Peyer's patch (tissue), 4 donors: ENCODE measurements at regions not wholly inside any gene's neighbourhood (a gene's known extent, or its start where the extent isn't known, plus 50 kb on each side); places are given as distances from the start of the nearest gene placed in this dataset.
"Not testable (repeated sequence)": the region's sequence is repeated elsewhere in the genome, so short reads cannot be mapped to it uniquely, and the experiment has no call there.

ENCODE experiments used
- DNase-seq, 3 donors: peaks; one replicate each; pipeline ENCODE4 v3.0.0-alpha.2; 2017 to 2019
- H3K27ac ChIP-seq, 4 donors: fragments of 200-600 bp; sonication (generic); one replicate each; pipeline ENCODE4 v1.5.1; 2016 to 2019
- H3K27me3 ChIP-seq, 2 donors: fragments of 200-600 bp; sonication (generic); one replicate each; pipeline ENCODE4 v1.5.1; 2019
- H3K36me3 ChIP-seq, 3 donors: fragments of 200-600 bp; sonication (generic); one replicate each; pipeline ENCODE4 v1.5.1; 2016 to 2019
- H3K4me1 ChIP-seq, 4 donors: fragments of 200-600 bp; sonication (generic); one replicate each; pipeline ENCODE4 v1.5.1; 2016 to 2019
- H3K4me3 ChIP-seq, 4 donors: fragments of 200-600 bp; sonication (generic); 1 replicate in 3 of 4; 2 replicates in 1 of 4; pipeline ENCODE4 v1.5.1; 2016 to 2019; ENCODE audit warnings: mild to moderate bottlenecking in 1 of 4
- H3K9me3 ChIP-seq, 4 donors: fragments of 200-600 bp; sonication (generic); one replicate each; pipeline ENCODE4 v1.5.1; 2016 to 2019; ENCODE audit warnings: mild to moderate bottlenecking in 1 of 4
- POLR2A ChIP-seq, 2 donors: fragments of 450-650 bp; IDR thresholded peaks; one replicate each; pipeline ENCODE4 v1.5.1; 2017; ENCODE audit warnings: antibody characterized with exemption in 2 of 2, mild to moderate bottlenecking in 2 of 2, moderate library complexity in 2 of 2
- TF ChIP-seq, protein P1 (sequence below), 6 experiments: fragments of 450-650 bp in 4 of 6; fragments of 200-600 bp in 2 of 6; sonication (generic) in 1 of 6; IDR thresholded peaks; one replicate each; pipeline ENCODE4 v1.5.1; 2017 to 2019; ENCODE audit warnings: antibody characterized with exemption in 6 of 6, mild to moderate bottlenecking in 3 of 6, moderate library complexity in 1 of 6

GRCh38 chr21:17389311-17389710, 123.5 kb upstream of the CXADR start:
- no peak for DNase-seq
- Histone ChIP-seq H3K36me3 (no peaks in the 10 kb centered on the region), H3K27ac (no peak overlapping the region), H3K9me3 (no peaks in the 10 kb centered on the region), H3K27me3 (no peaks in the 10 kb centered on the region), H3K4me1 (no peaks in the 10 kb centered on the region), H3K4me3 (no peak overlapping the region)
- TF ChIP-seq POLR2A (IDR thresholded peaks at IDR 0.05) = no peak
- TF ChIP-seq, protein P1, sequence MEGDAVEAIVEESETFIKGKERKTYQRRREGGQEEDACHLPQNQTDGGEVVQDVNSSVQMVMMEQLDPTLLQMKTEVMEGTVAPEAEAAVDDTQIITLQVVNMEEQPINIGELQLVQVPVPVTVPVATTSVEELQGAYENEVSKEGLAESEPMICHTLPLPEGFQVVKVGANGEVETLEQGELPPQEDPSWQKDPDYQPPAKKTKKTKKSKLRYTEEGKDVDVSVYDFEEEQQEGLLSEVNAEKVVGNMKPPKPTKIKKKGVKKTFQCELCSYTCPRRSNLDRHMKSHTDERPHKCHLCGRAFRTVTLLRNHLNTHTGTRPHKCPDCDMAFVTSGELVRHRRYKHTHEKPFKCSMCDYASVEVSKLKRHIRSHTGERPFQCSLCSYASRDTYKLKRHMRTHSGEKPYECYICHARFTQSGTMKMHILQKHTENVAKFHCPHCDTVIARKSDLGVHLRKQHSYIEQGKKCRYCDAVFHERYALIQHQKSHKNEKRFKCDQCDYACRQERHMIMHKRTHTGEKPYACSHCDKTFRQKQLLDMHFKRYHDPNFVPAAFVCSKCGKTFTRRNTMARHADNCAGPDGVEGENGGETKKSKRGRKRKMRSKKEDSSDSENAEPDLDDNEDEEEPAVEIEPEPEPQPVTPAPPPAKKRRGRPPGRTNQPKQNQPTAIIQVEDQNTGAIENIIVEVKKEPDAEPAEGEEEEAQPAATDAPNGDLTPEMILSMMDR (IDR thresholded peaks at IDR 0.05) = no peak

DNA sequence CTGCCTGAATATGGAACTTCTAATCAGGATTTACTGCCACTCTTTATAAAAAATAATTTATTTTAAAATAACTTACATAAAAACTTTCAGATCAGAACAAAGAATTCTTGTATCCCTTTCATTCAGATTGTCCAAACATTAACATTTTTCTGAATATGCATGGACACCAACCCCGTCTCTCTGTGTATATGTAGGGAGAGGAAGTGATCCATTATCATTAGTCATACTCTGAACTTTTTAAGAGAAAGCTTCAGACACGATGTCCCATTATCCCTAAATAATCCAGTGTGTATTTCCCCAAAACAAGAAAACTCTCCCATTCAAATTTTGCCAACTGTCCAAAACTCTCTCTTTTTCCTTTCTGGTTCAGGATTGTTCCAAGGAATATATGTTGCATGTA, 122.3 kb upstream of the CXADR start:
- TF ChIP-seq POLR2A (IDR thresholded peaks at IDR 0.05) = no peak
- TF ChIP-seq, protein P1 (IDR thresholded peaks at IDR 0.05) = no peak
- DNase-seq = no peak
- Histone ChIP-seq H3K4me1 (no peaks in the 10 kb centered on the region), H3K27ac (no peak overlapping the region), H3K9me3 (no peaks in the 10 kb centered on the region), H3K4me3 (no peak overlapping the region), H3K36me3 (no peaks in the 10 kb centered on the region), H3K27me3 (no peaks in the 10 kb centered on the region)

GRCh38 chr21:17391811-17392340, 121.0 kb upstream of the CXADR start:
- no peaks in the 10 kb centered on the region for H3K9me3 ChIP-seq
- TF ChIP-seq, protein P1 (IDR thresholded peaks at IDR 0.05) = no peak
- TF ChIP-seq POLR2A (IDR thresholded peaks at IDR 0.05) = no peak
- no peaks in the 10 kb centered on the region for H3K36me3 ChIP-seq
- no peak overlapping the region for H3K27ac ChIP-seq
- DNase-seq = no peak
- no peaks in the 10 kb centered on the region for H3K27me3 ChIP-seq
- H3K4me1 ChIP-seq = no peaks in the 10 kb centered on the region
- no peak overlapping the region for H3K4me3 ChIP-seq

DNA sequence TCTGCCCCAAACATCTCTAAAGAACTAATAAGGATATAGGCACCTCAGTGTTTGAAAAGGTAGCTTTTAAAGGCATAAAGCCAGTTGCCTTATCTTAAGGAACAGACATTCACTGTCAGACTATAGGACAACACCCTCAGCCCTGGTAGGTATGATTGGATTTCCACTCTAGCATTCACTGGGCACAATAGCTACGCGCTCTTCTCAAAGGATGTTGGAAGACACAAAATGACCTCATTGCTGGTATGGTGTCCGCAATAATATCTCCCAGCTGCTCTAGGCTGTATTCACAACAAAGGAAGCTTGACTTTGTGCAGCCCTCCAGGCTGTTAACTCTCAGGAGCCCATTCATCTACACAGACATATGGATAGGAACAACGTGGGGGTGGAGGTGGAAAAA, 119.4 kb upstream of the CXADR start:
- DNase-seq = no peak
- Histone ChIP-seq H3K27ac (no peak overlapping the region), H3K4me1 (no peaks in the 10 kb centered on the region), H3K36me3 (no peaks in the 10 kb centered on the region), H3K27me3 (no peaks in the 10 kb centered on the region), H3K9me3 (no peaks in the 10 kb centered on the region), H3K4me3 (no peak overlapping the region)
- no peak for TF ChIP-seq POLR2A (IDR thresholded peaks at IDR 0.05)
- TF ChIP-seq, protein P1 (IDR thresholded peaks at IDR 0.05) = no peak

GRCh38 chr21:17396948-17397347, 115.9 kb upstream of the CXADR start:
- Histone ChIP-seq H3K4me3 (no peak overlapping the region), H3K9me3 (no peaks in the 10 kb centered on the region), H3K27ac (no peak overlapping the region), H3K36me3 (no peaks in the 10 kb centered on the region), H3K27me3 (no peaks in the 10 kb centered on the region), H3K4me1 (no peaks in the 10 kb centered on the region)
- no peak for TF ChIP-seq POLR2A (IDR thresholded peaks at IDR 0.05)
- no peak for DNase-seq

- no peaks in the 10 kb centered on the region for H3K36me3 ChIP-seq
- DNase-seq = no peak
- H3K4me1 ChIP-seq = no peaks in the 10 kb centered on the region
- H3K27ac ChIP-seq = no peak overlapping the region
- H3K4me3 ChIP-seq = no peak overlapping the region
- no peaks in the 10 kb centered on the region for H3K9me3 ChIP-seq
- TF ChIP-seq, protein P1 (IDR thresholded peaks at IDR 0.05) = no peak
- TF ChIP-seq POLR2A (IDR thresholded peaks at IDR 0.05) = no peak
- H3K27me3 ChIP-seq = no peaks in the 10 kb centered on the region
Measured at GRCh38 chr21:17397703-17398102, 115.1 kb upstream of the CXADR start.

- not testable (repeated sequence) for H3K4me3 ChIP-seq, H3K36me3 ChIP-seq, H3K9me3 ChIP-seq, DNase-seq, H3K4me1 ChIP-seq, H3K27ac ChIP-seq, H3K27me3 ChIP-seq
Measured at GRCh38 chr21:17398954-17399353, 113.9 kb upstream of the CXADR start.
